Psoas muscle (tissue), 7 donors: ENCODE measurements at regions not wholly inside any gene's neighbourhood (a gene's known extent, or its start where the extent isn't known, plus 50 kb on each side); places are given as distances from the start of the nearest gene placed in this dataset.

Experiments used
- ATAC-seq, 4 donors: fragments of 200-7000 bp; cut with Tn5 transposase; one replicate each; pipeline ENCODE4 v1.9.1; 2020; ENCODE audit warnings: moderate library complexity in 3 of 4, mild to moderate bottlenecking in 2 of 4
- DNase-seq, 2 donors: peaks; one replicate each; pipeline ENCODE4 v3.0.0-alpha.2; 2020
- H3K27ac ChIP-seq: fragments of 200-600 bp; one replicate; pipeline ENCODE4 v1.8.0; 2022
- H3K27me3 ChIP-seq, 3 donors: fragments of 200-600 bp in 1 of 3; one replicate each; pipeline versions ENCODE4 v1.6.1 to v1.8.0; 2013 to 2022; ENCODE audit warnings: low read length in 2 of 3, mild to moderate bottlenecking in 2 of 3, moderate library complexity in 1 of 3; ENCODE audit not compliant: insufficient read depth in 3 of 3
- H3K36me3 ChIP-seq, 2 donors: fragments of 200-600 bp in 1 of 2; one replicate each; pipeline versions ENCODE4 v1.6.1 to v1.8.0; 2013 to 2022; ENCODE audit warnings: low read depth in 1 of 2, mild to moderate bottlenecking in 1 of 2, moderate library complexity in 1 of 2; ENCODE audit not compliant: insufficient read depth in 1 of 2
- H3K4me1 ChIP-seq: fragments of 200-600 bp; one replicate; pipeline ENCODE4 v1.8.0; 2022
- H3K4me3 ChIP-seq: fragments of 200-600 bp; one replicate; pipeline ENCODE4 v1.8.0; 2022; ENCODE audit warnings: mild to moderate bottlenecking
- H3K9me3 ChIP-seq: fragments of 200-600 bp; one replicate; pipeline ENCODE4 v1.8.0; 2022
- WGBS, 3 donors: extraction: QIAGEN DNeasy Blood & Tissue Kit; methylation state at CpG; one replicate each; pipeline versions ENCODE4 v1.1.6 to v1.1.7; 2013; 5-methylcytosine and 5-hydroxymethylcytosine counted together
- intact Hi-C, 2 donors: fragments of 100-400 bp; cut with DNase I; formaldehyde crosslinking; loops; one replicate each; pipeline versions ENCODE4 v1.11.0 to v1.14.2; 2022
- TF ChIP-seq, protein P1 (sequence below): fragments of 200-600 bp; IDR thresholded peaks from one replicate; pipeline ENCODE4 v1.8.0; 2022; ENCODE audit warnings: antibody characterized with exemption
- donor health status: healthy with polysubstance abuse.
- donor health status: DM: no; HTN: no; CAD: no; lungs with moderate emphysema.
- donor health status: Bipolar disorder and iron deficiency.
- donor health status: healthy.
- donor health status: DM: yes; HTN: yes; CAD: no.
- donor health status: DM: no; HTN: no; CAD: no.
- donor health status: DM: yes; HTN: yes; CAD: no.

DNA sequence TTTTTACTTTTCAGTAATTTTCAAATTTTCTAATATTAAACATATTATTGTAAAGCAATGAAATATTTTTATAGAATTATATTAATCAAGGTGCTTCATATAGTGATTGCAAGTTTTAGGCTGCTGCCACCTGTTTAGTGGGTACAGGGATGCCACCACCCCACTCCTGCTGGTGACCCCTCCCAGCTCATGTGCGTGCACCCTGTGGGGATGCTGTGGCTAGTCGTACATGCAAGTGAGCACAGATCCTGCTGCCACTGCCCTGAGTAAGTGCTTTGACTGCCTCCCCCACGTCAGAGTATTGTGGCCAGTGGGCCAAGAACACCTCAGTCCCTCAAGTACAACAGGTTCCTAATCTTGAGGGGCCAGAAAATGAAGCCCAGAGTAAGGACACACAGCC is 320.1 kb upstream of the DDI1 start:
- DNase-seq (no peak), ATAC-seq (no peak)
- no peak overlapping the region for H3K4me3 ChIP-seq
- 64 to 82% (median 77%) methylated on average over 3 of the region's 3 CpGs for WGBS, 3 donors
- no peaks in the 10 kb centered on the region for H3K4me1 ChIP-seq
- TF ChIP-seq, protein P1, sequence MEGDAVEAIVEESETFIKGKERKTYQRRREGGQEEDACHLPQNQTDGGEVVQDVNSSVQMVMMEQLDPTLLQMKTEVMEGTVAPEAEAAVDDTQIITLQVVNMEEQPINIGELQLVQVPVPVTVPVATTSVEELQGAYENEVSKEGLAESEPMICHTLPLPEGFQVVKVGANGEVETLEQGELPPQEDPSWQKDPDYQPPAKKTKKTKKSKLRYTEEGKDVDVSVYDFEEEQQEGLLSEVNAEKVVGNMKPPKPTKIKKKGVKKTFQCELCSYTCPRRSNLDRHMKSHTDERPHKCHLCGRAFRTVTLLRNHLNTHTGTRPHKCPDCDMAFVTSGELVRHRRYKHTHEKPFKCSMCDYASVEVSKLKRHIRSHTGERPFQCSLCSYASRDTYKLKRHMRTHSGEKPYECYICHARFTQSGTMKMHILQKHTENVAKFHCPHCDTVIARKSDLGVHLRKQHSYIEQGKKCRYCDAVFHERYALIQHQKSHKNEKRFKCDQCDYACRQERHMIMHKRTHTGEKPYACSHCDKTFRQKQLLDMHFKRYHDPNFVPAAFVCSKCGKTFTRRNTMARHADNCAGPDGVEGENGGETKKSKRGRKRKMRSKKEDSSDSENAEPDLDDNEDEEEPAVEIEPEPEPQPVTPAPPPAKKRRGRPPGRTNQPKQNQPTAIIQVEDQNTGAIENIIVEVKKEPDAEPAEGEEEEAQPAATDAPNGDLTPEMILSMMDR, result no peak
- no peaks in the 10 kb centered on the region for H3K36me3 ChIP-seq
- H3K27ac ChIP-seq, result no peak overlapping the region
- no peaks in the 10 kb centered on the region for H3K9me3 ChIP-seq
- no peaks in the 10 kb centered on the region for H3K27me3 ChIP-seq
- intact Hi-C loops, result no loop called here

DNA sequence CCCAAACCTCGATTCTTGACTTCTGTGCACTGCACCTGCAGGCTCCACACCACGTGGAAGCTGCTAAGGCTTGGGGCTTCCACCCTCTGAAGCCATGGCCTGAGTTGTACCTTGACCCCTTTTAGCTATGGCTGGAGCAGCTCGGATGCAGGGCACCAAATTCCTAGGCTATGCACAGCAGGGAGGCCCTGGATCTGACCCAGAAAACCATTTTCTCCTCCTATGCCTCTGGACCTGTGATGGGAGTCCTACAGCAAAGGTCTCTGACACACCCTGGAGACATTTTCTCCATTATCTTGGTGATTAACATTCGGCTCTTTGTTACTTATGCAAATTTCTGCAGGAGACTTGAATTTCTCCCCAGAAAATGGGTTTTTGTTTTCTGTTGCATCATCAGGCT is 309.2 kb upstream of the DDI1 start:
- no peak for DNase-seq
- TF ChIP-seq, protein P1, result no peak
- Histone ChIP-seq H3K9me3 (no peaks in the 10 kb centered on the region), H3K27ac (no peak overlapping the region), H3K36me3 (no peaks in the 10 kb centered on the region), H3K4me1 (no peaks in the 10 kb centered on the region), H3K27me3 (no peaks in the 10 kb centered on the region), H3K4me3 (no peak overlapping the region)
- WGBS, 3 donors, result 80 to 82% (median 82%) methylated on average over 4 of the region's 4 CpGs
- intact Hi-C loops, result no loop called here
- ATAC-seq, result no peak

DNA sequence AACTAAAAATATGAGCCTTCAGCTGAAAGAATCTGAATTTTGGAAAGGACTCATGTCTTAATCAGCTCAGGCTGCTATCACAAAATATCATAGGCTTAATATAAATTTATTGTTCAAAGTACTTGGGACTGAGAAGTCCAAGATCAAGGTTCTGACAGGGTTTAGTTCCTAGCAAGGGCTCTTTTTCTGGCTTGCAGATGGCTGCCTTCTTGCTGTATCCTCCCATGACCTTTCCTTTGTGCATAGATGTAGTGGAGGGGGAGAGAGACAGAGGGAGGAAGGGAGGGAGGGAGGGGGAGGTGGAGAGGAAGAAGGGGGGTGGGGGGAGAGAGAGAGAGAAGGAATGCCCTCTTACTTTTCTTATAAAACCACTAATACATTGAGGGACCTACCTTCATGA is 306.8 kb upstream of the DDI1 start:
- DNase-seq, result no peak
- H3K27me3 ChIP-seq, result no peaks in the 10 kb centered on the region
- TF ChIP-seq, protein P1, result no peak
- H3K27ac ChIP-seq, result no peak overlapping the region
- H3K9me3 ChIP-seq, result no peaks in the 10 kb centered on the region
- no peak overlapping the region for H3K4me3 ChIP-seq
- intact Hi-C loops, result no loop called here
- ATAC-seq, result no peak
- no peaks in the 10 kb centered on the region for H3K4me1 ChIP-seq
- H3K36me3 ChIP-seq, result no peaks in the 10 kb centered on the region

DNA sequence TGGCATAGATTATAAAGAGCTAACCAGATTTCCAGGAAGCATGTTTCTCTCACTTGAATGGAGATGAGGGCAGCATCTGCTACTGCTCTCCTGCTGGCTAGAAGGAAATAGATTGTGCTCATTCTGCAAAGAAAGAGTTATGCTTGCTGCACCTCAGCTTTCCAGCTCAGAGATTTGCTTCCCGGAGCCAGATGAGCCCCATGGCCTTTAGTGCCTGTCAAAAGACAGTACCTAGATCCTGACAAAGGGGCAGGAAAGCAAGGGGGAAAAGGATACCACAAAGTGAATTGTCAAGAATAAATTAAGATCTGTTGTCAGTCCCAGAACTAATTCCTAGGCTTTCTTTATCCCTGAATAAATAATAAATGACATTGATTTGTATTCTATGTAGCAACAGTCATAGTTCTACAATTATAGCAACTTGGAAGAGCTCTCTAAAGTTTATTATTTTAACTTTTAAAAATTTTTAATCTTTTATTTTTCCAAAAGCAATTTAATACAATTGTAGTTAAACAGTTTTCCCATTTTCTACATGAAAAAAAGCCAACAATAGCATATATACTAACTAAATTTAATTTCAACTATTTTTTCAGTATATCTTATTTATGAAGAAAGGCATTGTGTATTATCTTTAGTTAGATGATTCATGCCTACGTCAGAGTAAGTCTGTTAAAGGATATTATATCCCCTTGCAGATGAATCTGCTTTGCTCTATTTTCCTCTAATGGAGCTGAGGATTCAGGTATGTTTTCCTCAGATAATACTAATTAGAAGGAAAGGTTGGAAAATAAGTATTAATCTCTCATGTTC is 306.1 kb upstream of the DDI1 start:
- Histone ChIP-seq H3K27me3 (no peaks in the 10 kb centered on the region), H3K9me3 (no peaks in the 10 kb centered on the region), H3K27ac (no peak overlapping the region), H3K36me3 (no peaks in the 10 kb centered on the region), H3K4me3 (no peak overlapping the region), H3K4me1 (no peaks in the 10 kb centered on the region)
- TF ChIP-seq, protein P1, result no peak
- ATAC-seq, result no peak
- intact Hi-C loops, result no loop called here
- no peak for DNase-seq
- 42 to 44% (median 42%) methylated on average over 2 of the region's 2 CpGs for WGBS, 3 donors

DNA sequence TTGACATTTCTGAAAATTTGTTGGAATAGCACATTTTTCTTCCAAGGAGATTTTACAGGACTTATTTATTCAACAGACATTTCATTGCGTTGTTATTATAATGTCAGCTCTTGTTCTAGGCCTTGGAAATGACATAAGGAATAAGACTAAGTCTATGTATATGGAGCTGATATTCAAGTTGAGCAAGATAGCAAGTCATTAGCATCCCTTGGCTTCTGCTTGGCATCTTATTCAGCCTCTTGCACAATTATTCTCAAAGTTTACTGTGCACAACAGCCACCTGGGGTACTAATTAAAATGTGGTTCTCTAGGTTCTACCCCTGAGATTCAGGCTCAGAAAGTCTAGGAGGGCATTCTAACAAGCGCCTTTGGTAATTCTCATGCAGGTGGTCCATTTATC is 304.8 kb upstream of the DDI1 start:
- TF ChIP-seq, protein P1, result no peak
- intact Hi-C loops, result no loop called here
- 47 to 50% (median 48%) methylated on average over 2 of the region's 2 CpGs for WGBS, 3 donors

More for the DNA sequence above, 304.8 kb upstream of the DDI1 start:
- no peak for DNase-seq
- no peak for ATAC-seq
- Histone ChIP-seq H3K27me3 (no peaks in the 10 kb centered on the region), H3K4me1 (no peaks in the 10 kb centered on the region), H3K27ac (no peak overlapping the region), H3K9me3 (no peaks in the 10 kb centered on the region), H3K4me3 (no peak overlapping the region), H3K36me3 (no peaks in the 10 kb centered on the region)
